Urothelium cell line (cell line): ENCODE measurements at regions not wholly inside any gene's neighbourhood (a gene's known extent, or its start where the extent isn't known, plus 50 kb on each side); places are given as distances from the start of the nearest gene placed in this dataset.

Source experiments
- DNase-seq: peaks from one replicate; pipeline ENCODE4 v3.0.0; 2011; ENCODE audit warnings: low spot score, mixed read lengths
- FAIRE-seq: peaks from 2 replicates; lab custom pipeline; 2011; peaks lifted over from hg19 to GRCh38; lab: Jason Lieb, UNC

- DNase-seq, result peak; percentile 11
- FAIRE-seq, result no peak
Measured at GRCh38 chrX:98795636-98796035, 1614.4 kb downstream of the PCDH19 start.

- FAIRE-seq (no peak), DNase-seq (no peak)
Measured at GRCh38 chrX:98755912-98756311, 1654.2 kb downstream of the PCDH19 start.

GRCh38 chrX:98731821-98732220, 1678.3 kb downstream of the PCDH19 start:
- no peak for DNase-seq

GRCh38 chrX:98717970-98718369, 1692.1 kb downstream of the PCDH19 start:
- FAIRE-seq, result no peak
- DNase-seq, result no peak

More at GRCh38 chrX:98731821-98732220, 1678.3 kb downstream of the PCDH19 start:
- FAIRE-seq, result no peak
